Suprapubic skin (tissue), 4 donors: ENCODE measurements at regions not wholly inside any gene's neighbourhood (a gene's known extent, or its start where the extent isn't known, plus 50 kb on each side); places are given as distances from the start of the nearest gene placed in this dataset.

ENCODE experiments used
- CTCF ChIP-seq, 2 donors: fragments of 200-600 bp in 1 of 2; fragments of 450-650 bp in 1 of 2; sonication (generic) in 1 of 2; IDR thresholded peaks; one replicate each; pipeline ENCODE4 v1.5.1; 2016 to 2019; ENCODE audit warnings: antibody characterized with exemption in 2 of 2, mild to moderate bottlenecking in 1 of 2, moderate library complexity in 1 of 2
- POLR2A ChIP-seq, 2 donors: fragments of 450-650 bp; IDR thresholded peaks; one replicate each; pipeline ENCODE4 v1.6.1; 2017; ENCODE audit warnings: antibody characterized with exemption in 2 of 2, mild to moderate bottlenecking in 2 of 2, moderate library complexity in 2 of 2
- POLR2AphosphoS5 ChIP-seq, 3 donors: sonication (generic); formaldehyde crosslinking; IDR thresholded peaks; one replicate each; pipeline ENCODE4 v1.6.1; 2017; ENCODE audit warnings: antibody characterized with exemption in 3 of 3

GRCh38 chr12:95411466-95411865, 62.5 kb upstream of the METAP2 start:
- TF ChIP-seq POLR2AphosphoS5 (IDR thresholded peaks at IDR 0.05): no peak
- no peak for TF ChIP-seq CTCF (IDR thresholded peaks at IDR 0.05)
- TF ChIP-seq POLR2A (IDR thresholded peaks at IDR 0.05): no peak
